HFFc6 (cell line): ENCODE measurements at regions not wholly inside any gene's neighbourhood (a gene's known extent, or its start where the extent isn't known, plus 50 kb on each side); places are given as distances from the start of the nearest gene placed in this dataset.

Experiments
- DNase-seq: peaks from one replicate; pipeline ENCODE4 v3.0.0-alpha.2; 2018
- H3K27ac Mint-ChIP-seq: 2 replicates; pipeline ENCODE4 v1.8.0; 2020; ENCODE audit warnings: mild to moderate bottlenecking, mixed read lengths
- H3K27me3 Mint-ChIP-seq: 2 replicates; pipeline ENCODE4 v1.8.0; 2021; ENCODE audit warnings: mild to moderate bottlenecking, moderate library complexity, mixed read lengths; ENCODE audit not compliant: insufficient read depth
- H3K36me3 Mint-ChIP-seq: 2 replicates; pipeline ENCODE4 v1.8.0; 2021; ENCODE audit warnings: low read depth, mixed read lengths
- H3K4me1 Mint-ChIP-seq: 2 replicates; pipeline ENCODE4 v1.8.0; 2020; ENCODE audit warnings: low read depth, mixed read lengths
- H3K4me3 Mint-ChIP-seq: 2 replicates; pipeline ENCODE4 v1.8.0; 2020; ENCODE audit warnings: mild to moderate bottlenecking, moderate library complexity, mixed read lengths
- H3K9me3 Mint-ChIP-seq: 2 replicates; pipeline ENCODE4 v1.8.0; 2020; ENCODE audit warnings: mild to moderate bottlenecking, mixed read lengths
- CTCF ChIP-seq: fragments of 200-600 bp; sonication (generic); IDR thresholded peaks from 2 replicates; pipeline ENCODE4 v1.5.0; 2021; ENCODE audit warnings: antibody characterized with exemption, mild to moderate bottlenecking

- DNase-seq = peak; percentile 0
- TF ChIP-seq CTCF = no peak
- no peak overlapping the region for H3K4me3 Mint-ChIP-seq
- H3K36me3 Mint-ChIP-seq = no peaks in the 10 kb centered on the region
- H3K4me1 Mint-ChIP-seq = no peaks in the 10 kb centered on the region; the same call in 1 of the 2 replicates
- peaks cover 2% of the 10 kb centered on the region for H3K27me3 Mint-ChIP-seq
- H3K9me3 Mint-ChIP-seq = no peaks in the 10 kb centered on the region
- H3K27ac Mint-ChIP-seq = no peak overlapping the region
Observed at GRCh38 chrX:10387011-10387410, 230.2 kb downstream of the CLCN4 start.

- TF ChIP-seq CTCF = no peak
- no peaks in the 10 kb centered on the region for H3K9me3 Mint-ChIP-seq
- no peak overlapping the region for H3K27ac Mint-ChIP-seq
- peaks cover 2% of the 10 kb centered on the region for H3K27me3 Mint-ChIP-seq
- no peak overlapping the region for H3K4me3 Mint-ChIP-seq
- no peak for DNase-seq
- H3K36me3 Mint-ChIP-seq = no peaks in the 10 kb centered on the region
- H3K4me1 Mint-ChIP-seq = no peaks in the 10 kb centered on the region; the same call in 1 of the 2 replicates
Observed at GRCh38 chrX:10390187-10390586, 230.2 kb downstream of the MID1 start.

- Mint-ChIP-seq H3K27me3 (peaks cover 4% of the 10 kb centered on the region), H3K4me3 (no peak overlapping the region), H3K27ac (no peak overlapping the region), H3K36me3 (no peaks in the 10 kb centered on the region), H3K9me3 (no peaks in the 10 kb centered on the region), H3K4me1 (peaks cover 2% of the 10 kb centered on the region; the same call in 1 of the 2 replicates)
- DNase-seq = no peak
- no peak for TF ChIP-seq CTCF
Observed at GRCh38 chrX:10393241-10393640, 227.1 kb downstream of the MID1 start.

GRCh38 chrX:10393899-10394298 is 226.5 kb downstream of the MID1 start:
- no peak for TF ChIP-seq CTCF
- Mint-ChIP-seq H3K4me1 (peaks cover 6% of the 10 kb centered on the region; the same call in 1 of the 2 replicates), H3K36me3 (no peaks in the 10 kb centered on the region), H3K27ac (no peak overlapping the region), H3K27me3 (peaks cover 4% of the 10 kb centered on the region), H3K9me3 (no peaks in the 10 kb centered on the region), H3K4me3 (no peak overlapping the region)
- no peak for DNase-seq

- Mint-ChIP-seq H3K36me3 (no peaks in the 10 kb centered on the region), H3K4me1 (peaks cover 6% of the 10 kb centered on the region; the same call in 1 of the 2 replicates), H3K27me3 (peaks cover 4% of the 10 kb centered on the region), H3K27ac (no peak overlapping the region), H3K9me3 (no peaks in the 10 kb centered on the region), H3K4me3 (no peak overlapping the region)
- no peak for TF ChIP-seq CTCF
- no peak for DNase-seq
Observed at GRCh38 chrX:10395179-10395578, 225.2 kb downstream of the MID1 start.
